Loucy (cell line): ENCODE measurements at regions not wholly inside any gene's neighbourhood (a gene's known extent, or its start where the extent isn't known, plus 50 kb on each side); places are given as distances from the start of the nearest gene placed in this dataset.

Experiments used
- H2AFZ ChIP-seq: fragments of 200-600 bp; sonication (generic); 2 replicates; pipeline ENCODE4 v1.6.0; 2016; ENCODE audit warnings: antibody characterized with exemption, mild to moderate bottlenecking, low read length, moderate library complexity
- H3F3A ChIP-seq: fragments of 200-600 bp; 2 replicates; pipeline ENCODE4 v1.6.0; 2016; ENCODE audit warnings: antibody characterized with exemption, low read depth, mild to moderate bottlenecking
- H3K27me3 ChIP-seq: fragments of 200-600 bp; sonication (generic); 2 replicates; pipeline ENCODE4 v1.6.1; 2014; ENCODE audit warnings: low read length, mild to moderate bottlenecking; ENCODE audit not compliant: insufficient read depth, poor library complexity, severe bottlenecking
- H3K36me3 ChIP-seq: fragments of 200-600 bp; sonication (generic); 2 replicates; pipeline ENCODE4 v1.6.1; 2016; ENCODE audit warnings: low read length; ENCODE audit not compliant: insufficient read depth
- H3K4me1 ChIP-seq: fragments of 200-600 bp; sonication (generic); 2 replicates; pipeline ENCODE4 v1.5.1; 2014; ENCODE audit warnings: low read length, mild to moderate bottlenecking; ENCODE audit not compliant: insufficient read depth, poor library complexity, severe bottlenecking
- H3K4me2 ChIP-seq: fragments of 200-600 bp; sonication (generic); 2 replicates; pipeline ENCODE4 v1.6.0; 2014; ENCODE audit warnings: antibody characterized with exemption, low read length, low read depth, mild to moderate bottlenecking; ENCODE audit not compliant: poor library complexity, severe bottlenecking
- H3K4me3 ChIP-seq: fragments of 200-600 bp; sonication (generic); 2 replicates; pipeline ENCODE4 v1.5.1; 2014; ENCODE audit warnings: low read length, mild to moderate bottlenecking, mixed read lengths; ENCODE audit not compliant: poor library complexity, severe bottlenecking
- H3K79me2 ChIP-seq: fragments of 200-600 bp; sonication (generic); 2 replicates; pipeline ENCODE4 v1.6.1; 2014; ENCODE audit warnings: low read length; ENCODE audit not compliant: insufficient read depth
- H3K9ac ChIP-seq: fragments of 200-600 bp; sonication (generic); 2 replicates; pipeline ENCODE4 v1.6.0; 2014; ENCODE audit warnings: mild to moderate bottlenecking, low read depth, low read length, moderate library complexity; ENCODE audit not compliant: poor library complexity, severe bottlenecking
- H3K9me2 ChIP-seq: fragments of 200-600 bp; sonication (generic); replicated peaks from 2 replicates; pipeline ENCODE4 v1.6.1; 2016; ENCODE audit warnings: low read depth, low read length, mixed read lengths
- H3K9me3 ChIP-seq: fragments of 200-600 bp; sonication (generic); 2 replicates; pipeline ENCODE4 v1.6.1; 2014; ENCODE audit warnings: mild to moderate bottlenecking, antibody characterized with exemption, low read length, low read depth; ENCODE audit not compliant: insufficient read depth
- H4K20me1 ChIP-seq: fragments of 200-600 bp; sonication (generic); 2 replicates; pipeline ENCODE4 v1.6.0; 2014; ENCODE audit warnings: antibody characterized with exemption, low read length, mild to moderate bottlenecking; ENCODE audit not compliant: insufficient read depth, poor library complexity, severe bottlenecking
- CTCF ChIP-seq: fragments of 200-600 bp; sonication (generic); conservative IDR thresholded peaks from 2 replicates; pipeline ENCODE4 v1.5.1; 2014; ENCODE audit warnings: mild to moderate bottlenecking, antibody characterized with exemption, low read length
- EZH2phosphoT487 ChIP-seq: fragments of 200-600 bp; IDR thresholded peaks from 2 replicates; pipeline ENCODE4 v1.6.1; 2018; ENCODE audit warnings: antibody characterized with exemption, mild to moderate bottlenecking, moderate library complexity, borderline replicate concordance

GRCh38 chr7:444606-445005, 75.0 kb downstream of the PDGFA start:
- Histone ChIP-seq H3K79me2 (no peaks in the 10 kb centered on the region), H4K20me1 (no peaks in the 10 kb centered on the region), H3F3A (no peaks in the 10 kb centered on the region), H3K4me3 (no peak overlapping the region), H3K27me3 (no peaks in the 10 kb centered on the region), H3K36me3 (no peaks in the 10 kb centered on the region), H3K9me3 (peaks cover 29% of the 10 kb centered on the region; the same call in 1 of the 2 replicates), H3K4me2 (no peak overlapping the region), H3K4me1 (no peaks in the 10 kb centered on the region), H3K9me2 (no peaks in the 10 kb centered on the region), H3K9ac (no peak overlapping the region), H2AFZ (no peak overlapping the region)
- TF ChIP-seq CTCF (no peak), EZH2phosphoT487 (no peak)

GRCh38 chr7:445020-445419, 74.6 kb downstream of the PDGFA start:
- Histone ChIP-seq H4K20me1 (no peaks in the 10 kb centered on the region), H3K4me2 (no peak overlapping the region), H3K9me2 (no peaks in the 10 kb centered on the region), H3K9me3 (peaks cover 26% of the 10 kb centered on the region; the same call in 1 of the 2 replicates), H3K4me3 (no peak overlapping the region), H3K4me1 (no peaks in the 10 kb centered on the region), H3K27me3 (no peaks in the 10 kb centered on the region), H3F3A (no peaks in the 10 kb centered on the region), H3K9ac (no peak overlapping the region), H3K36me3 (no peaks in the 10 kb centered on the region), H3K79me2 (no peaks in the 10 kb centered on the region), H2AFZ (no peak overlapping the region)
- TF ChIP-seq CTCF (no peak), EZH2phosphoT487 (no peak)

- H3K4me1 ChIP-seq: no peaks in the 10 kb centered on the region
- H2AFZ ChIP-seq: no peak overlapping the region
- no peaks in the 10 kb centered on the region for H3K27me3 ChIP-seq
- no peak overlapping the region for H3K9ac ChIP-seq
- no peaks in the 10 kb centered on the region for H3K36me3 ChIP-seq
- H3K4me2 ChIP-seq: no peak overlapping the region
- no peaks in the 10 kb centered on the region for H4K20me1 ChIP-seq
- no peak for TF ChIP-seq CTCF
- no peak for TF ChIP-seq EZH2phosphoT487
- H3K9me3 ChIP-seq: peaks cover 19% of the 10 kb centered on the region; the same call in 1 of the 2 replicates
- no peak overlapping the region for H3K4me3 ChIP-seq
- H3K79me2 ChIP-seq: no peaks in the 10 kb centered on the region
- no peaks in the 10 kb centered on the region for H3K9me2 ChIP-seq
- H3F3A ChIP-seq: no peaks in the 10 kb centered on the region
Measured at GRCh38 chr7:445563-446288, 73.9 kb downstream of the PDGFA start.
